ENCODE measurements at regions not wholly inside any gene's neighbourhood (a gene's known extent, or its start where the extent isn't known, plus 50 kb on each side); places are given as distances from the start of the nearest gene placed in this dataset.
A peak's percentile ranks its signal among the peaks of the same experiment; 100 is the strongest.
"Not testable (repeated sequence)": the region's sequence is repeated elsewhere in the genome, so short reads cannot be mapped to it uniquely, and the experiment has no call there.

GRCh38 chr10:28892818-28893547 lies 215.7 kb downstream of the BAMBI start:
- peak; percentile 85 for DNase-seq (ENCODE audit: insufficient read length, low spot score, missing footprints)
- H3K27ac ChIP-seq (ENCODE audit: low read depth, low read length), result no peak overlapping the region
- H3K4me2 ChIP-seq (ENCODE audit: insufficient read depth, low read length), result peak overlapping the region; percentile 51

GRCh38 chr10:28894146-28894545 lies 216.8 kb downstream of the BAMBI start:
- Histone ChIP-seq H2AFZ (ENCODE audit: low read length) (no peak overlapping the region), H3K4me3 (ENCODE audit: insufficient read depth, low read length) (no peak overlapping the region), H3K27ac (ENCODE audit: low read depth, low read length) (no peak overlapping the region), H3K36me3 (ENCODE audit: insufficient read depth, low read length) (no peaks in the 10 kb centered on the region), H3K79me2 (ENCODE audit: insufficient read depth, low read length) (no peaks in the 10 kb centered on the region), H3K9me3 (ENCODE audit: low read depth, low read length) (no peaks in the 10 kb centered on the region), H3K4me2 (ENCODE audit: insufficient read depth, low read length) (no peak overlapping the region), H4K20me1 (ENCODE audit: insufficient read depth, low read length) (no peaks in the 10 kb centered on the region), H3K4me1 (ENCODE audit: insufficient read depth, low read length) (peaks cover 11% of the 10 kb centered on the region), H3K27me3 (ENCODE audit: insufficient read depth, low read length) (no peaks in the 10 kb centered on the region)
- DNase-seq (ENCODE audit: insufficient read length, low spot score, missing footprints), result no peak
- no peak for TF ChIP-seq CTCF (IDR thresholded peaks at IDR 0.05; ENCODE audit: extremely low read depth, low read depth, low read length)

More at GRCh38 chr10:28892818-28893547, 215.7 kb downstream of the BAMBI start:
- H3K9me3 ChIP-seq (ENCODE audit: low read depth, low read length), result no peaks in the 10 kb centered on the region
- no peaks in the 10 kb centered on the region for H4K20me1 ChIP-seq (ENCODE audit: insufficient read depth, low read length)
- no peaks in the 10 kb centered on the region for H3K36me3 ChIP-seq (ENCODE audit: insufficient read depth, low read length)
- peak overlapping the region; percentile 13 for H2AFZ ChIP-seq (ENCODE audit: low read length)
- H3K4me3 ChIP-seq (ENCODE audit: insufficient read depth, low read length), result no peak overlapping the region
- no peak for TF ChIP-seq CTCF (IDR thresholded peaks at IDR 0.05; ENCODE audit: extremely low read depth, low read depth, low read length)
- peaks cover 11% of the 10 kb centered on the region for H3K4me1 ChIP-seq (ENCODE audit: insufficient read depth, low read length)
- H3K27me3 ChIP-seq (ENCODE audit: insufficient read depth, low read length), result no peaks in the 10 kb centered on the region
- H3K79me2 ChIP-seq (ENCODE audit: insufficient read depth, low read length), result no peaks in the 10 kb centered on the region

- H3K36me3 ChIP-seq (ENCODE audit: insufficient read depth, low read length); H3K27ac ChIP-seq (ENCODE audit: low read depth, low read length); H3K27me3 ChIP-seq (ENCODE audit: insufficient read depth, low read length); DNase-seq (ENCODE audit: insufficient read length, low spot score, missing footprints); H3K9me3 ChIP-seq (ENCODE audit: low read depth, low read length); H4K20me1 ChIP-seq (ENCODE audit: insufficient read depth, low read length); H3K4me2 ChIP-seq (ENCODE audit: insufficient read depth, low read length); H3K4me3 ChIP-seq (ENCODE audit: insufficient read depth, low read length); H3K79me2 ChIP-seq (ENCODE audit: insufficient read depth, low read length); H2AFZ ChIP-seq (ENCODE audit: low read length): not testable (repeated sequence)
- H3K4me1 ChIP-seq (ENCODE audit: insufficient read depth, low read length), result peaks cover 11% of the 10 kb centered on the region
These were observed 218.3 kb downstream of the BAMBI start for GRCh38 chr10:28895671-28896070.

- peaks cover 11% of the 10 kb centered on the region for H3K4me1 ChIP-seq (ENCODE audit: insufficient read depth, low read length)
- H3K27me3 ChIP-seq (ENCODE audit: insufficient read depth, low read length); H2AFZ ChIP-seq (ENCODE audit: low read length); H3K79me2 ChIP-seq (ENCODE audit: insufficient read depth, low read length); H3K36me3 ChIP-seq (ENCODE audit: insufficient read depth, low read length); H3K4me3 ChIP-seq (ENCODE audit: insufficient read depth, low read length); H4K20me1 ChIP-seq (ENCODE audit: insufficient read depth, low read length); H3K27ac ChIP-seq (ENCODE audit: low read depth, low read length); H3K4me2 ChIP-seq (ENCODE audit: insufficient read depth, low read length); H3K9me3 ChIP-seq (ENCODE audit: low read depth, low read length); DNase-seq (ENCODE audit: insufficient read length, low spot score, missing footprints): not testable (repeated sequence)
These were observed 219.6 kb downstream of the BAMBI start for GRCh38 chr10:28896791-28897409.

Data from osteoblast (primary cell).